Fibroblast of the aortic adventitia (primary cell): ENCODE measurements at regions not wholly inside any gene's neighbourhood (a gene's known extent, or its start where the extent isn't known, plus 50 kb on each side); places are given as distances from the start of the nearest gene placed in this dataset.

Source experiments
- DNase-seq: peaks from one replicate; pipeline ENCODE4 v3.0.0-alpha.2; 2010; ENCODE audit warnings: low read depth
- H3K4me3 ChIP-seq: 2 replicates; pipeline ENCODE4 v1.5.1; 2011; ENCODE audit warnings: low read depth, mild to moderate bottlenecking, control low read depth, low read length, moderate library complexity
- TF ChIP-seq, protein P1 (sequence below): IDR thresholded peaks from 2 replicates; pipeline ENCODE4 v1.5.1; 2011; ENCODE audit warnings: mild to moderate bottlenecking, low read length, control low read depth, inconsistent platforms; ENCODE audit not compliant: insufficient read depth

DNA sequence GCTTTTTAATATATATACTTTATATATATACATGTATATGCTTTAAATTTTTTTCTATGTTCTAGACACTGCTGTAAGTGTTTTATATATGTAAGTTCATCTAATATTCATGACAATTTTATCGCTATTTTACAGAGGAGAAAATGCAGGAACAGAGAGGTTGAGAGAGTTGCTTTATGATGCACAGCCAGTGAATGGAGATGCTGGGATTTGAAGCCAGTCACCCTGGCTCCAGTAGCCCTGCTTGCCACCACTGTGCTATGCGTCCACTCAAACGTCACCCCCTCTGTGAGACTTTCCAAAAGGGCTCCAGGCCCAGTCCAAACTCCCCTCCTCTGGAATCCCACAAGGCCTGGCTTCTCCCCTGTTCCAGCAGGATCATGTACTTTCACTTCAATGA lies 91.0 kb upstream of the GRIK3 start:
- TF ChIP-seq, protein P1, sequence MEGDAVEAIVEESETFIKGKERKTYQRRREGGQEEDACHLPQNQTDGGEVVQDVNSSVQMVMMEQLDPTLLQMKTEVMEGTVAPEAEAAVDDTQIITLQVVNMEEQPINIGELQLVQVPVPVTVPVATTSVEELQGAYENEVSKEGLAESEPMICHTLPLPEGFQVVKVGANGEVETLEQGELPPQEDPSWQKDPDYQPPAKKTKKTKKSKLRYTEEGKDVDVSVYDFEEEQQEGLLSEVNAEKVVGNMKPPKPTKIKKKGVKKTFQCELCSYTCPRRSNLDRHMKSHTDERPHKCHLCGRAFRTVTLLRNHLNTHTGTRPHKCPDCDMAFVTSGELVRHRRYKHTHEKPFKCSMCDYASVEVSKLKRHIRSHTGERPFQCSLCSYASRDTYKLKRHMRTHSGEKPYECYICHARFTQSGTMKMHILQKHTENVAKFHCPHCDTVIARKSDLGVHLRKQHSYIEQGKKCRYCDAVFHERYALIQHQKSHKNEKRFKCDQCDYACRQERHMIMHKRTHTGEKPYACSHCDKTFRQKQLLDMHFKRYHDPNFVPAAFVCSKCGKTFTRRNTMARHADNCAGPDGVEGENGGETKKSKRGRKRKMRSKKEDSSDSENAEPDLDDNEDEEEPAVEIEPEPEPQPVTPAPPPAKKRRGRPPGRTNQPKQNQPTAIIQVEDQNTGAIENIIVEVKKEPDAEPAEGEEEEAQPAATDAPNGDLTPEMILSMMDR: no peak
- H3K4me3 ChIP-seq: no peak overlapping the region
- no peak for DNase-seq

DNA sequence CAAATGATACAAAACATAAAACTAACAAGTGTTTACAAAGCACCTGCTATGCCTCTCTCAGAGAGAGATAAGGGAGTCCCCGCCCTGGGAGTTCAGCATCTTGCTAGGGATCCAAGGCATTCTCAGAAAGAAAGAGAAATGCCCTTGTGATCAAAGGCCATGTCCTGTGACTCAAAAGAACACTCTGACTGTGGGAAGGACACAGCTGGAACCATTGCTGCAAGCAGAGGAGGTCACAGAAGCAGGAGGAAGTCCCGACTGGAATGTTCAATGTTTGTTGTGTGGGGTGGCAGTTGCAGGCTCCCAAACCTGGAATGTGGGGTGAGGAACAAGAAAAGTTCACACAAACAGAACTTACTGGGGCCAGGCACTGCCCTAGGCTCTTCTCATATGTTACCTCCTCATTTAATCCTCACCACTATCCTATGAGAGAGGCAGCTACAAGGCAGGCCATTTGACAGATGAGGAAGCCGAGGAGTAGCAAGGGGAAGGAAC lies 93.0 kb upstream of the GRIK3 start:
- TF ChIP-seq, protein P1: no peak
- no peak for DNase-seq
- H3K4me3 ChIP-seq: no peak overlapping the region

DNA sequence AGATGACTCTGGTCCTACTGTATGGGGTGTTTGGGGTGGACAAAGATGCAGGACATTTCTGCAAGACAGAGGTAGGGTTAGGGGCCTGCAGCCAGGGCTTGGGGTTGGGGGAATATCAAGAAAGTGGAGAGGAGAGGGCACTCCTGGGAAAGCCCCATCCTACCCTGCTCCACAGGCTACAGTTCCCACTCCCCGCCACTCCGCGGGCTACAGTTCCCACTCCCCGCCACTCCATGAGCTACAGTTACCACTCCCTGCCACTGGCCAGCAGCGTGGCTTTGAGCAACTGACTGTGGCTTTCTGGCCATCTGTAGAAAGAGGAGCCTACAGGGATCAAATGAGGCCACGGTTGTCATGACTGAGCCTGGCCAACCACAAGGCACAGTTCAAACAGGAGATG lies 93.8 kb upstream of the GRIK3 start:
- no peak for DNase-seq

DNA sequence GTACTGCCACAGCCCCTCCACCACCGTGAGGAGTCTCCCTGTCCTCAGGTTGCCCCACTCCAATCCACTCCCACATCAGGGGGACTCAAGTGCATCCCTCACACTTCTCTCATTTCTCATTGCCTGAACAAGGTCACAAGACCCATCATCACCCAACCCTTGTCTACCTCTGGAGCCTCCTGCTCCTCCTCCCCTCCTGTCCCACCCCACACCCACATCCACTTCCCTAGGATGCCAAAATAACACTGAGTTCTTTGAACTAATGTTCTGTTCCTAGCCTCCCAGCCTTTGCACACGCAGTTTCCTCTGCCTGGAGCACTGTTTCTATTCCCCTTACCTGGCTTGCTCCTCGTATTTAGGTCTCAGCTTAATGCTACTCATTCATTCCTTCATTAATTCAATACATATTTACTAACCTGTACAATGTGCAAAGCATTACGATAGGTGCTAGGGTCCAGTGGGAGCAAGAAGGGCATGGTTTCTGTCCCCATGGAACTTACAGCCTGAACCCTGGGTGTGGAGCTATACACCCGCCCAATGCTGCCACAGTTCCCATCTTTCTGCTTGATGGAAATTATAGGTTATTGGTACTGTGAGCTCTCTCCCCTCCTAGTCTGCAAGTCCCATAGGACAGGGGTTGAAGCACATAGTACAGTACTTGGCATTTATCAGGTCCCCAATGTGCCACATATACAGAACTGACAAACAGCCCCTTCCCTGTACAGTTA lies 96.1 kb upstream of the GRIK3 start:
- no peak for DNase-seq
- TF ChIP-seq, protein P1: no peak
- H3K4me3 ChIP-seq: no peak overlapping the region

More for the DNA sequence above, 93.8 kb upstream of the GRIK3 start:
- TF ChIP-seq, protein P1: no peak
- H3K4me3 ChIP-seq: no peak overlapping the region

DNA sequence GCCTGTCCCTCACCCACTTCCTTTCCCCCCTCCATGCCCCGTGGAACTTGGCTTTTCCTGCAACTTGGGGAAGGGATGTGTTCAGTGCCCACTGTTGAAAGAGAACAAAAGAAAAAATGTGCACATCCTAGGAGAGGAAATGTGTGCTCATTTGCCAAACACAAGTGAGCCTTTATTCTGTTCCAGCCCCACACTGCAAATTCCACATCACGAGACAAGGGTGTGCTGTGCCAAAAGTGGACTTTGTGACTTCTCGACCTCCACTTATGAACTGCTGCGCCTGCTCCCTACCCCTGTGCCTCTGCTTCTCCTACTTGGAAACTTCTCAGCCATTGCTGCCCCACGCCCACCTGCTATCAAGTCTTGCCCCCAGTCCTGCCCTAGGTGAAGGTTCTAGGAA lies 97.0 kb upstream of the GRIK3 start:
- TF ChIP-seq, protein P1: no peak
- no peak overlapping the region for H3K4me3 ChIP-seq
- no peak for DNase-seq

DNA sequence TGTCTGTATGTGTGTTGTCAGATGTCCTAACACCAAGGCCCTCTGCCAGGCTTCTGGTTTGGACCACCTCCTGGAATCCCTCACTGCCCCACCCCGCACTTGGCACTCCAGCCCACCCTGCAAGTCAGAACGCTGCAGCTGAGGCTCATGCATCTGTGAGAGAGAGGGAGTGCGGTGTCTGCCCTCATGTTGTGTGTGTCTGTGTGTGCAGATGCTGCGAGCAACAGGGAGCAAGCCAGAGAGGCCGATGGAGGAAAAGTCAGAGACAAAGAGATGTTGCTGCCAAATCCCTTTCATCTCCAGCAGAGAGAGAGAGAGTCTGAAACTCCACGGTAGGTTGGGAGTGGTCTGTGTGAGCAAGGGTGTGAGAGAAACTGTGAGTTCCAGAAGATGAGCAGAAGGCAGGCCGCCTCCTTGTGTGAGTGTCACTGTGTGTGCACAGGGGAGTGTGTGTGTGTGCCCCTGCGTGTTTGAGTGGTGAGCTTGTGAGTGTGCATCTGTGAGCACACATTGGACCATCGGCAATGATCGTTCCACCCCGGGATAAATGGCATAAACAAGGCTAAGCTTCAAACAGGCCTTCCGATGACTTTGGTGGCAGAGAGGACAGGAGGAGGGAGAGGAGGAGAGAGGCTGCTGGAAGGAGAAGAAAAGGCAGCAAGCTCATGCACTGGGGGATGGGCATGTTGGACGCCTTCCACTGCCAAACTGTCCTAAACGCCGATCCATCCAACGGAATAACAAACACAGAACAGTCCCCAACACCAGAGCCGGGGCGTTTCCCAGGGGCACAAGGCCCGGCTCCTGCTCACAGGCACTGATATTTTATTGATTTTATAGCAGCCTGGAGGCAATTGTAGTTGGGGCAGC lies 99.2 kb upstream of the GRIK3 start:
- H3K4me3 ChIP-seq: no peak overlapping the region
- TF ChIP-seq, protein P1: no peak
- no peak for DNase-seq
